Suprapubic skin (tissue), 4 donors: ENCODE measurements at regions not wholly inside any gene's neighbourhood (a gene's known extent, or its start where the extent isn't known, plus 50 kb on each side); places are given as distances from the start of the nearest gene placed in this dataset.
"Not testable (repeated sequence)": the region's sequence is repeated elsewhere in the genome, so short reads cannot be mapped to it uniquely, and the experiment has no call there.

Experiments
- POLR2A ChIP-seq, 2 donors: fragments of 450-650 bp; IDR thresholded peaks; one replicate each; pipeline ENCODE4 v1.6.1; 2017; ENCODE audit warnings: antibody characterized with exemption in 2 of 2, mild to moderate bottlenecking in 2 of 2, moderate library complexity in 2 of 2
- POLR2AphosphoS5 ChIP-seq, 3 donors: sonication (generic); formaldehyde crosslinking; IDR thresholded peaks; one replicate each; pipeline ENCODE4 v1.6.1; 2017; ENCODE audit warnings: antibody characterized with exemption in 3 of 3
- TF ChIP-seq, protein P1 (sequence below), 2 donors: fragments of 200-600 bp in 1 of 2; fragments of 450-650 bp in 1 of 2; sonication (generic) in 1 of 2; IDR thresholded peaks; one replicate each; pipeline ENCODE4 v1.5.1; 2016 to 2019; ENCODE audit warnings: antibody characterized with exemption in 2 of 2, mild to moderate bottlenecking in 1 of 2, moderate library complexity in 1 of 2

DNA sequence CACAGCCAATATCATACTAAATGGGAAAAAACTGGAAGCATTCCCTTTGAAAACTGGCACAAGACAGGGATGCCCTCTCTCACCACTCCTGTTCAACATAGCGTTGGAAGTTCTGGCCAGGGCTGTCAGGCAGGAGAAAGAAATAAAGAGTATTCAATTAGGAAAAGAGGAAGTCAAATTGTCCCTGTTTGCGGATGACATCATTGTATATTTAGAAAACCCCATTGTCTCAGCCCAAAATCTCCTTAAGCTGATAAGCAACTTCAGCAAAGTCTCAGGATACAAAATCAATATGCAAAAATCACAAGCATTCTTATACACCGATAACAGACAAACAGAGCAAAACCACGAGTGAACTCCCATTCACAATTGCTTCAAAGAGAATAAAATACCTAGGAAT, 283.4 kb downstream of the TSN start:
- TF ChIP-seq, protein P1, sequence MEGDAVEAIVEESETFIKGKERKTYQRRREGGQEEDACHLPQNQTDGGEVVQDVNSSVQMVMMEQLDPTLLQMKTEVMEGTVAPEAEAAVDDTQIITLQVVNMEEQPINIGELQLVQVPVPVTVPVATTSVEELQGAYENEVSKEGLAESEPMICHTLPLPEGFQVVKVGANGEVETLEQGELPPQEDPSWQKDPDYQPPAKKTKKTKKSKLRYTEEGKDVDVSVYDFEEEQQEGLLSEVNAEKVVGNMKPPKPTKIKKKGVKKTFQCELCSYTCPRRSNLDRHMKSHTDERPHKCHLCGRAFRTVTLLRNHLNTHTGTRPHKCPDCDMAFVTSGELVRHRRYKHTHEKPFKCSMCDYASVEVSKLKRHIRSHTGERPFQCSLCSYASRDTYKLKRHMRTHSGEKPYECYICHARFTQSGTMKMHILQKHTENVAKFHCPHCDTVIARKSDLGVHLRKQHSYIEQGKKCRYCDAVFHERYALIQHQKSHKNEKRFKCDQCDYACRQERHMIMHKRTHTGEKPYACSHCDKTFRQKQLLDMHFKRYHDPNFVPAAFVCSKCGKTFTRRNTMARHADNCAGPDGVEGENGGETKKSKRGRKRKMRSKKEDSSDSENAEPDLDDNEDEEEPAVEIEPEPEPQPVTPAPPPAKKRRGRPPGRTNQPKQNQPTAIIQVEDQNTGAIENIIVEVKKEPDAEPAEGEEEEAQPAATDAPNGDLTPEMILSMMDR (IDR thresholded peaks at IDR 0.05): not testable (repeated sequence)
- TF ChIP-seq POLR2A, POLR2AphosphoS5 (IDR thresholded peaks at IDR 0.05): not testable (repeated sequence)
